MM.1S (cell line): ENCODE measurements at regions not wholly inside any gene's neighbourhood (a gene's known extent, or its start where the extent isn't known, plus 50 kb on each side); places are given as distances from the start of the nearest gene placed in this dataset.

Experiments
- CTCF ChIP-seq: fragments of 300-600 bp; sonication (generic); IDR thresholded peaks from 2 replicates; pipeline ENCODE4 v1.5.1; 2016; ENCODE audit warnings: antibody characterized with exemption, low read length, mixed read lengths
- EZH2 ChIP-seq: fragments of 300-600 bp; sonication (generic); optimal IDR thresholded peaks from 2 replicates; pipeline ENCODE3; 2017; ENCODE audit warnings: low read depth, mild to moderate bottlenecking, antibody characterized with exemption, low read length, mixed read lengths
- EZH2phosphoT487 ChIP-seq: fragments of 300-600 bp; sonication (generic); IDR thresholded peaks from 2 replicates; pipeline ENCODE4 v1.6.1; 2018; ENCODE audit warnings: antibody characterized with exemption, low read length

DNA sequence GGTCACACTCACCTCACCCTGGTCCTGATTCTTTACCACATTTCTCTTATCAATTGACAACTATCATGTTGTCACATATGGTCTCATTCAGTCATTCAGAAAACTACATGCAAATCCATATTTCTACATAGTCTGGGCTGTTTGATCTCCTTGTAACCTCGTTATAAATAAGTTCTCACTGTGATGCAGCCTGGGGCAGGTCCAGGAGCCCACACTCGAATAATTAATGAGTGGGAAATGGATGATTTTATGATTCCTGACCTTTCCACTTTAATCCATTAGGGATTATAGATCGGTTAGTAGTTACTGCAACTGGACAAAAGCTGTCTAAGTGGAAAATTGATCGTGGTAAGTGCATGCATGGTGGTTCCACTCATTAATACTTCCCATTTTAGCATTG is 636.3 kb upstream of the TENM4 start:
- TF ChIP-seq EZH2phosphoT487 = no peak
- TF ChIP-seq CTCF = no peak
- TF ChIP-seq EZH2 = no peak
